ENCODE measurements at regions not wholly inside any gene's neighbourhood (a gene's known extent, or its start where the extent isn't known, plus 50 kb on each side); places are given as distances from the start of the nearest gene placed in this dataset.

- TF ChIP-seq, protein P1, sequence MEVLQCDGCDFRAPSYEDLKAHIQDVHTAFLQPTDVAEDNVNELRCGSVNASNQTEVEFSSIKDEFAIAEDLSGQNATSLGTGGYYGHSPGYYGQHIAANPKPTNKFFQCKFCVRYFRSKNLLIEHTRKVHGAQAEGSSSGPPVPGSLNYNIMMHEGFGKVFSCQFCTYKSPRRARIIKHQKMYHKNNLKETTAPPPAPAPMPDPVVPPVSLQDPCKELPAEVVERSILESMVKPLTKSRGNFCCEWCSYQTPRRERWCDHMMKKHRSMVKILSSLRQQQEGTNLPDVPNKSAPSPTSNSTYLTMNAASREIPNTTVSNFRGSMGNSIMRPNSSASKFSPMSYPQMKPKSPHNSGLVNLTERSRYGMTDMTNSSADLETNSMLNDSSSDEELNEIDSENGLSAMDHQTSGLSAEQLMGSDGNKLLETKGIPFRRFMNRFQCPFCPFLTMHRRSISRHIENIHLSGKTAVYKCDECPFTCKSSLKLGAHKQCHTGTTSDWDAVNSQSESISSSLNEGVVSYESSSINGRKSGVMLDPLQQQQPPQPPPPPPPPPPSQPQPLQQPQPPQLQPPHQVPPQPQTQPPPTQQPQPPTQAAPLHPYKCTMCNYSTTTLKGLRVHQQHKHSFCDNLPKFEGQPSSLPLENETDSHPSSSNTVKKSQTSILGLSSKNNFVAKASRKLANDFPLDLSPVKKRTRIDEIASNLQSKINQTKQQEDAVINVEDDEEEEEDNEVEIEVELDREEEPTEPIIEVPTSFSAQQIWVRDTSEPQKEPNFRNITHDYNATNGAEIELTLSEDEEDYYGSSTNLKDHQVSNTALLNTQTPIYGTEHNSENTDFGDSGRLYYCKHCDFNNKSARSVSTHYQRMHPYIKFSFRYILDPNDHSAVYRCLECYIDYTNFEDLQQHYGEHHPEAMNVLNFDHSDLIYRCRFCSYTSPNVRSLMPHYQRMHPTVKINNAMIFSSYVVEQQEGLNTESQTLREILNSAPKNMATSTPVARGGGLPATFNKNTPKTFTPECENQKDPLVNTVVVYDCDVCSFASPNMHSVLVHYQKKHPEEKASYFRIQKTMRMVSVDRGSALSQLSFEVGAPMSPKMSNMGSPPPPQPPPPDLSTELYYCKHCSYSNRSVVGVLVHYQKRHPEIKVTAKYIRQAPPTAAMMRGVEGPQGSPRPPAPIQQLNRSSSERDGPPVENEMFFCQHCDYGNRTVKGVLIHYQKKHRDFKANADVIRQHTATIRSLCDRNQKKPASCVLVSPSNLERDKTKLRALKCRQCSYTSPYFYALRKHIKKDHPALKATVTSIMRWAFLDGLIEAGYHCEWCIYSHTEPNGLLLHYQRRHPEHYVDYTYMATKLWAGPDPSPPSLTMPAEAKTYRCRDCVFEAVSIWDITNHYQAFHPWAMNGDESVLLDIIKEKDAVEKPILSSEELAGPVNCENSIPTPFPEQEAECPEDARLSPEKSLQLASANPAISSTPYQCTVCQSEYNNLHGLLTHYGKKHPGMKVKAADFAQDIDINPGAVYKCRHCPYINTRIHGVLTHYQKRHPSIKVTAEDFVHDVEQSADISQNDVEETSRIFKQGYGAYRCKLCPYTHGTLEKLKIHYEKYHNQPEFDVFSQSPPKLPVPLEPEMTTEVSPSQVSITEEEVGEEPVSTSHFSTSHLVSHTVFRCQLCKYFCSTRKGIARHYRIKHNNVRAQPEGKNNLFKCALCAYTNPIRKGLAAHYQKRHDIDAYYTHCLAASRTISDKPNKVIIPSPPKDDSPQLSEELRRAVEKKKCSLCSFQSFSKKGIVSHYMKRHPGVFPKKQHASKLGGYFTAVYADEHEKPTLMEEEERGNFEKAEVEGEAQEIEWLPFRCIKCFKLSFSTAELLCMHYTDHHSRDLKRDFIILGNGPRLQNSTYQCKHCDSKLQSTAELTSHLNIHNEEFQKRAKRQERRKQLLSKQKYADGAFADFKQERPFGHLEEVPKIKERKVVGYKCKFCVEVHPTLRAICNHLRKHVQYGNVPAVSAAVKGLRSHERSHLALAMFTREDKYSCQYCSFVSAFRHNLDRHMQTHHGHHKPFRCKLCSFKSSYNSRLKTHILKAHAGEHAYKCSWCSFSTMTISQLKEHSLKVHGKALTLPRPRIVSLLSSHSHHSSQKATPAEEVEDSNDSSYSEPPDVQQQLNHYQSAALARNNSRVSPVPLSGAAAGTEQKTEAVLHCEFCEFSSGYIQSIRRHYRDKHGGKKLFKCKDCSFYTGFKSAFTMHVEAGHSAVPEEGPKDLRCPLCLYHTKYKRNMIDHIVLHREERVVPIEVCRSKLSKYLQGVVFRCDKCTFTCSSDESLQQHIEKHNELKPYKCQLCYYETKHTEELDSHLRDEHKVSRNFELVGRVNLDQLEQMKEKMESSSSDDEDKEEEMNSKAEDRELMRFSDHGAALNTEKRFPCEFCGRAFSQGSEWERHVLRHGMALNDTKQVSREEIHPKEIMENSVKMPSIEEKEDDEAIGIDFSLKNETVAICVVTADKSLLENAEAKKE (CRISPR knock-in tag; IDR thresholded peaks at IDR 0.05): no peak
- TF ChIP-seq ZNF331 (CRISPR knock-in tag; IDR thresholded peaks at IDR 0.05; ENCODE audit: low read depth): no peak
- no peak for TF ChIP-seq JUNB (IDR thresholded peaks at IDR 0.05; ENCODE audit: unreplicated experiment)
- no peak for TF ChIP-seq EZH2phosphoT487 (IDR thresholded peaks at IDR 0.05; ENCODE audit: unreplicated experiment)
- no peak for TF ChIP-seq STAT1 (IDR thresholded peaks at IDR 0.05; ENCODE audit: unreplicated experiment)
- no peak for TF ChIP-seq ZNF114 (CRISPR knock-in tag; IDR thresholded peaks at IDR 0.05)
- TF ChIP-seq NANOG (IDR thresholded peaks at IDR 0.05; ENCODE audit: borderline replicate concordance): no peak
- TF ChIP-seq EZH2 (IDR thresholded peaks at IDR 0.05; ENCODE audit: low read depth, unreplicated experiment): no peak
Measured at GRCh38 chr14:87121716-87122115, 871.3 kb downstream of the GALC start (continued).

- Histone ChIP-seq H3K4me2 (0 out of 2 replicates have a peak overlapping the region, but pooled peaks have one; percentile 16), H3K9me2 (ENCODE audit: insufficient read depth) (0 out of 2 replicates have a peak, but pooled peaks cover 6% of the 10 kb centered on the region), H3K36me3 (ENCODE audit: insufficient read depth) (no peaks in the 10 kb centered on the region), H3K79me2 (replicated peaks; ENCODE audit: insufficient read depth) (no peaks in the 10 kb centered on the region), H3K4me1 (ENCODE audit: insufficient read depth) (peaks cover 21% of the 10 kb centered on the region), H3K27me3 (ENCODE audit: insufficient read depth) (no peaks in the 10 kb centered on the region), H4K20me1 (replicated peaks; ENCODE audit: insufficient read depth) (no peaks in the 10 kb centered on the region), H3K27ac (ENCODE audit: low read depth) (no peak overlapping the region), H3K4me3 (no peak overlapping the region), H2AFZ (no peak overlapping the region), H3F3A (replicated peaks; ENCODE audit: low read depth) (no peaks in the 10 kb centered on the region)
- Mint-ChIP-seq H3K4me3 (no peak overlapping the region), H3K27ac (no peak overlapping the region), H3K27me3 (ENCODE audit: insufficient read depth, low read depth, poor library complexity) (no peaks in the 10 kb centered on the region), H3K9me3 (no peaks in the 10 kb centered on the region), H3K4me1 (peaks cover 19% of the 10 kb centered on the region; the same call in 2 of the 3 replicates), H3K36me3 (ENCODE audit: low read depth) (no peaks in the 10 kb centered on the region)
- no peak for ATAC-seq
- DNase-seq (ENCODE audit: low spot score): no peak
- TF ChIP-seq CREB1 (CRISPR knock-in tag; IDR thresholded peaks at IDR 0.05; ENCODE audit: low read depth) (no peak), EZH2 (IDR thresholded peaks at IDR 0.05; ENCODE audit: low read depth, unreplicated experiment) (no peak), ZNF331 (CRISPR knock-in tag; IDR thresholded peaks at IDR 0.05; ENCODE audit: low read depth) (no peak), POLR2AphosphoS5 (IDR thresholded peaks at IDR 0.05; ENCODE audit: low read depth) (no peak), JUNB (IDR thresholded peaks at IDR 0.05; ENCODE audit: unreplicated experiment) (no peak), EZH2phosphoT487 (IDR thresholded peaks at IDR 0.05; ENCODE audit: unreplicated experiment) (no peak), CTCF (conservative IDR thresholded peaks at IDR 0.05; ENCODE audit: low read depth in 2 of 2) (no peak), NANOG (IDR thresholded peaks at IDR 0.05; ENCODE audit: borderline replicate concordance) (no peak), REST (IDR thresholded peaks at IDR 0.05; ENCODE audit: unreplicated experiment) (no peak), STAT1 (IDR thresholded peaks at IDR 0.05; ENCODE audit: unreplicated experiment) (no peak), ETS1 (IDR thresholded peaks at IDR 0.05) (no peak)
Measured at GRCh38 chr14:87115234-87115633, 877.7 kb downstream of the GALC start.

Data from GM23338 (cell line).